Hepatocyte (in vitro differentiated cells): ENCODE measurements at regions not wholly inside any gene's neighbourhood (a gene's known extent, or its start where the extent isn't known, plus 50 kb on each side); places are given as distances from the start of the nearest gene placed in this dataset.

ENCODE experiments used
- CTCF ChIP-seq: fragments of 200-600 bp; sonication (generic); IDR thresholded peaks from 2 replicates; pipeline ENCODE4 v1.5.1; 2016; ENCODE audit warnings: antibody characterized with exemption, mild to moderate bottlenecking; ENCODE audit not compliant: poor library complexity
- EZH2 ChIP-seq: fragments of 200-600 bp; sonication (generic); IDR thresholded peaks from 2 replicates; pipeline ENCODE4 v1.6.1; 2016; ENCODE audit warnings: antibody characterized with exemption, mild to moderate bottlenecking, borderline replicate concordance

DNA sequence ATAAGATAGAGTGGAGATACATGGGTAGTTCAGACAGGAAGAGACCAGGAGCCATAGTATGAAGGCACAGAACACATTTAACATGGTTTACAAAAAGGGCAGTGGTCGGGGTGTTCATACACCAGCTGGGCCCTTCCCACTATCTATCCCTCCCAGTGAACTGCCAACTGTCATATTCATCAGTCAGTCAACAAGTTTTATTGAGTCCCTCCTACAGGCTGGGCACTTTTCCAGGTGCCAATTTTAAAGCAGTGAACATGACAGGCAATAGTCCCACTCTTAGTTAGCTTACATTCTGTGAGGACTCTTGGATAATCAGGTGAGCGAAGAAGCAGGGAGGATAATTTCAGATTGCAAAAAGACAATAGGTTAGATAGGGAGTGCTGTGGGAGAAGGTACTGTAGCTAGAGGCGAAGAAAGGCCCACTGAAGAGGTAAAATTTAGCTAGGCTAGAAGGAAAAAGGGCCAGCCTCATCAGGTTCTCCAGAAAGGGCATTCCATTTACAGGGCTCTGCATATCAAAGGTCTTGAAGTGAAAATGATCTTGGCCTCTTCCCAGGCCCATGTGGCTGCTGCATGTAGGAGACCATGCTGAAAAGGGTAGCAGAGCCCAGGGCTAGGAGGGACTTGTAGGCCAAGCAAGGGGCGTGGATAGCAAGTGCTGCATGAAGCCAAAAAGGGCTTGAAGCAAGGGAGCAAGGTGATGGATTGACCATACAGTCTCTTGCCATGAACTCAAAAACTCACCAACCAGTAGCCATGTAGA is 274.7 kb upstream of the SNX7 start:
- TF ChIP-seq CTCF = no peak
- TF ChIP-seq EZH2 = no peak
